ENCODE measurements at regions not wholly inside any gene's neighbourhood (a gene's known extent, or its start where the extent isn't known, plus 50 kb on each side); places are given as distances from the start of the nearest gene placed in this dataset.

- TF ChIP-seq, protein P1, sequence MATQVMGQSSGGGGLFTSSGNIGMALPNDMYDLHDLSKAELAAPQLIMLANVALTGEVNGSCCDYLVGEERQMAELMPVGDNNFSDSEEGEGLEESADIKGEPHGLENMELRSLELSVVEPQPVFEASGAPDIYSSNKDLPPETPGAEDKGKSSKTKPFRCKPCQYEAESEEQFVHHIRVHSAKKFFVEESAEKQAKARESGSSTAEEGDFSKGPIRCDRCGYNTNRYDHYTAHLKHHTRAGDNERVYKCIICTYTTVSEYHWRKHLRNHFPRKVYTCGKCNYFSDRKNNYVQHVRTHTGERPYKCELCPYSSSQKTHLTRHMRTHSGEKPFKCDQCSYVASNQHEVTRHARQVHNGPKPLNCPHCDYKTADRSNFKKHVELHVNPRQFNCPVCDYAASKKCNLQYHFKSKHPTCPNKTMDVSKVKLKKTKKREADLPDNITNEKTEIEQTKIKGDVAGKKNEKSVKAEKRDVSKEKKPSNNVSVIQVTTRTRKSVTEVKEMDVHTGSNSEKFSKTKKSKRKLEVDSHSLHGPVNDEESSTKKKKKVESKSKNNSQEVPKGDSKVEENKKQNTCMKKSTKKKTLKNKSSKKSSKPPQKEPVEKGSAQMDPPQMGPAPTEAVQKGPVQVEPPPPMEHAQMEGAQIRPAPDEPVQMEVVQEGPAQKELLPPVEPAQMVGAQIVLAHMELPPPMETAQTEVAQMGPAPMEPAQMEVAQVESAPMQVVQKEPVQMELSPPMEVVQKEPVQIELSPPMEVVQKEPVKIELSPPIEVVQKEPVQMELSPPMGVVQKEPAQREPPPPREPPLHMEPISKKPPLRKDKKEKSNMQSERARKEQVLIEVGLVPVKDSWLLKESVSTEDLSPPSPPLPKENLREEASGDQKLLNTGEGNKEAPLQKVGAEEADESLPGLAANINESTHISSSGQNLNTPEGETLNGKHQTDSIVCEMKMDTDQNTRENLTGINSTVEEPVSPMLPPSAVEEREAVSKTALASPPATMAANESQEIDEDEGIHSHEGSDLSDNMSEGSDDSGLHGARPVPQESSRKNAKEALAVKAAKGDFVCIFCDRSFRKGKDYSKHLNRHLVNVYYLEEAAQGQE (IDR thresholded peaks at IDR 0.05; ENCODE audit: low read depth): no peak
- TF ChIP-seq CEBPB (IDR thresholded peaks at IDR 0.05): no peak
- TF ChIP-seq EP300 (IDR thresholded peaks at IDR 0.05; ENCODE audit: borderline replicate concordance): no peak
- TF ChIP-seq YY1 (IDR thresholded peaks at IDR 0.05; ENCODE audit: low read depth): no peak
- TF ChIP-seq, protein P2, sequence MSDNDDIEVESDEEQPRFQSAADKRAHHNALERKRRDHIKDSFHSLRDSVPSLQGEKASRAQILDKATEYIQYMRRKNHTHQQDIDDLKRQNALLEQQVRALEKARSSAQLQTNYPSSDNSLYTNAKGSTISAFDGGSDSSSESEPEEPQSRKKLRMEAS (IDR thresholded peaks at IDR 0.05): no peak
Observed at GRCh38 chr12:102326982-102327381, 129.3 kb upstream of the PMCH start.

All from Ishikawa (cell line).